RWPE1 (cell line): ENCODE measurements at regions not wholly inside any gene's neighbourhood (a gene's known extent, or its start where the extent isn't known, plus 50 kb on each side); places are given as distances from the start of the nearest gene placed in this dataset.

Experiments used
- CTCF ChIA-PET: fragments of 350-600 bp; sonication (Branson Sonifier 250); formaldehyde crosslinking; extraction: SDS; loops from one replicate; lab custom pipeline; 2021; lab: Yijun Ruan, JAX
- POLR2A ChIA-PET: fragments of 400-600 bp; formaldehyde crosslinking; extraction: SDS; loops from one replicate; lab custom pipeline; 2020; ENCODE audit warnings: antibody characterized with exemption; ENCODE audit not compliant: low non-redundant PET; lab: Yijun Ruan, JAX
- DNase-seq: peaks from one replicate; pipeline ENCODE4 v3.0.0; 2012; ENCODE audit warnings: low spot score
- H3K27ac ChIP-seq: fragments of 450-650 bp; 2 replicates; pipeline ENCODE4 v1.5.1; 2017
- TF ChIP-seq, protein P1 (sequence below): fragments of 450-650 bp; conservative IDR thresholded peaks from 2 replicates; pipeline ENCODE4 v1.5.1; 2017; ENCODE audit warnings: low read depth, mild to moderate bottlenecking

DNA sequence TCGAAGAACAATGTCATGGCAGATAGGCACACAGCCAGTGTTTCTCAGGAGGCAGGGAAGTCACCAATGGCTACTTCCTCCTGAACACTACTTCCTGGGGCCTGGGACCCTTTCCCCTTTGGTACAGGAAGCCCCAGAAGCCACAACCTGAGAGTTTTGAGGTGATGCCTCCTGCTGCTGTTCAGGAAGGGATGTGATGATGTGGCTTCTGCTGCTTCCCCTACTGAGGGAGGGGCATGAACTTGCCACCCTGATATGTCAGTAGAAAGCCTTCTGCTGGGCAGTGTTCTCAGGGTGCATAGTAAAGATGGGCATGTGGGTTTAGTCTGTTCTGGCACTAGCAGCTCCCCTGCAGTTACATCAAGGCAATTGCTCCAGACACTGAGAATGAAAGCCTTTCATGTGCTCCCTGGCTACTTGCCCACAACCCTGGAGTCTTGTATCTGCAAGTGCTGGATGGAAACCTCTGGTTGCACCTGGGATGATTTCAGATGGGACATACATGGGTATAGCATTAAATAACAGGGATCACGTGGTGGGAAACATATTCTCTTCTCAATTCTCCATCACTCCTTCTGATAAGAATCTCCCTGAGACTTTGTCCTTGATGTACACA is 69.3 kb downstream of the ADRA2A start:
- H3K27ac ChIP-seq, result no peak overlapping the region
- TF ChIP-seq, protein P1, sequence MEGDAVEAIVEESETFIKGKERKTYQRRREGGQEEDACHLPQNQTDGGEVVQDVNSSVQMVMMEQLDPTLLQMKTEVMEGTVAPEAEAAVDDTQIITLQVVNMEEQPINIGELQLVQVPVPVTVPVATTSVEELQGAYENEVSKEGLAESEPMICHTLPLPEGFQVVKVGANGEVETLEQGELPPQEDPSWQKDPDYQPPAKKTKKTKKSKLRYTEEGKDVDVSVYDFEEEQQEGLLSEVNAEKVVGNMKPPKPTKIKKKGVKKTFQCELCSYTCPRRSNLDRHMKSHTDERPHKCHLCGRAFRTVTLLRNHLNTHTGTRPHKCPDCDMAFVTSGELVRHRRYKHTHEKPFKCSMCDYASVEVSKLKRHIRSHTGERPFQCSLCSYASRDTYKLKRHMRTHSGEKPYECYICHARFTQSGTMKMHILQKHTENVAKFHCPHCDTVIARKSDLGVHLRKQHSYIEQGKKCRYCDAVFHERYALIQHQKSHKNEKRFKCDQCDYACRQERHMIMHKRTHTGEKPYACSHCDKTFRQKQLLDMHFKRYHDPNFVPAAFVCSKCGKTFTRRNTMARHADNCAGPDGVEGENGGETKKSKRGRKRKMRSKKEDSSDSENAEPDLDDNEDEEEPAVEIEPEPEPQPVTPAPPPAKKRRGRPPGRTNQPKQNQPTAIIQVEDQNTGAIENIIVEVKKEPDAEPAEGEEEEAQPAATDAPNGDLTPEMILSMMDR, result no peak
- ChIA-PET POLR2A (no interaction called here), CTCF (no interaction called here)
- DNase-seq, result no peak

DNA sequence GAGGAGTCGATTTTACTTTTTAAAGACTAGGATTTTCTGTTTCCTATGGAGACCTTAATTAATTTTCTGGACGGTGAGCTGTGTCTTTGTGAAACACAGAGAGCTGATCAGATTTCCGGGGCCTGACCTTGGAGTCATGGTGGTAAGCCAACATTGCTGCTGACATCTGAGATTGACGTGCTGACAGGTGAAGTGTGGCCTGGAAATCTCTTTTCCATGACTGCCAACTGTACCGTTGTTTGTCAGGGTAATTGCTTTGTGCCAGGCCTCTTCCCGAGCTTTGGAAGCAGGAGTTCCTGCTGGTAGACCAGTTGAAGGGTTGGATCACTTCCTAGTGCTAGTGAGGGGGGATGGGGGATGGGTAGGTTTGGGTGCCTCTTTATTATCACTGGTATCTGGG is 71.2 kb downstream of the ADRA2A start:
- CTCF ChIA-PET, result no interaction called here
- no peak for DNase-seq
- POLR2A ChIA-PET, result no interaction called here
- TF ChIP-seq, protein P1, result no peak
- no peak overlapping the region for H3K27ac ChIP-seq

DNA sequence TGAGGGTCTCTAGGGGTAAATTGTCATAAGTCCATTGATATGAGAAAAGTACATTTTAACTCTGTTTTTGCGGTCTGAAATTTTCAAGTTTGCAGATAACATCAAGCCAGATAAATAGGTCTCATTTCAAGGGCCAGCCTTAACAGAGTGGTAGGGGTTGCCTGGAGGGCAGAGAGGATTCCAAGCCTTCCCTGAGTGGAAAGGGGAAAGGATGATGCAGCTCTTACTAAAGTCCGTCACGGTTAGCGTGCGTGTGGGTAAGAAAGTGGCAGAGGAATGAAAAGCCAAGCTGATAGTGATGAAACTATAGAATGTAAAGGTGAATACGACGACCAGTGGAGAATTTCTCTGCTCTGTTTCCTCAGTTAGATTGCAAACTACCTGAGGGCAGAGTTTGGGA is 71.6 kb downstream of the ADRA2A start:
- TF ChIP-seq, protein P1, result no peak
- H3K27ac ChIP-seq, result no peak overlapping the region
- no peak for DNase-seq
- CTCF ChIA-PET, result no interaction called here
- POLR2A ChIA-PET, result no interaction called here

DNA sequence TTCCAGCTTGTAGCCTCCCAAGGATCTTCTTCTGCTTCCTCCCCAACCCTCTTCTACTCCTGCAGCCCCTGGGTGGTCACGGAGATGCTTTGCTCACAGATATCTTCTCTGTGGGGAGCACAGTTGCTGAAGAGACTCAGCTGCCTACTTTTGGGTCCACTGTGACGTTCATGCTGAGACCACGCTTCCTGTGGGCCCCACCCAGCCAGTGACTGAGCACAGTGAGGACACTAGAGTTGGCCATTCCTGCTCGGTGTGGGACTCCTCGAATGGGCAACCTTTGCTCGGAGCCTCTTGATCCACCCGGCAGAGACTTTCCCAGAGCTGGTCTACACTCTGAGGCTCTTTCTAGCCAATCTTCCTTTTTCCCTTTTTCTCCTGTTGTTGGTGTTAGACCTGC is 73.9 kb downstream of the ADRA2A start:
- CTCF ChIA-PET, result no interaction called here
- POLR2A ChIA-PET, result no interaction called here
- no peak for DNase-seq
- no peak overlapping the region for H3K27ac ChIP-seq
- TF ChIP-seq, protein P1, result no peak

DNA sequence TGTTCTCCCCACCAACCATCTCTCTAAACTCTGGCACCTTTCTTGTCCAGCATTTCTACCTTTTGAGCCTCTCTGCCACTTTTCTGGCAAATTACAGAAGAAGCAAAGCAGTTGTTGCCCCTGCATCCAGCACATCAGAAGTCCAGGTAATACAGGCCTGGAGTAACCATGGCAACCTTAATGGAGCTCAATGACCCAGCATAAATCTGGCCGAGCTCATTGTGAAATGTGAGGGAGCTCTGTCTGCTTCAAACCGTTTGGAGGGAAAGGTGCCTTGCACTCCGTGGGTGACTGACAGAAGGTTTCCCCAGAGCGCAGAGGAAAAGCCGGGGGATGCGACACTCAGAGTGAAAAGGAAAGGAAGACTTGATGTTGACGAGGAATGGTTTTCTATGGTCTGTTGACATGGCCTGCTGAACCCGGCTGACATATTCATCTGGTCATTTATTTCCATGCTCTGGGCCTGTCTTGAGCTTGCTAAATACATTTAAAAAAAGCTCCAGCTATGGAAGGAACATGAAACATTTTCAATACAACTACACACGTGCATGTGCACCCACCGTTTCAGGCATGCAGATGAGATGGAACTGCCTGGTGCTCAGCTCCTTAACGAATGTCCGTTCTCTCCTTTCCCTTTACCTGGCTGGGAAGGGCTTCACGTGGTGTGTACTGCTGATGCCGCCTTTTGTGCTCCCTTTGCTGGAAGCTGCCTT is 74.9 kb downstream of the ADRA2A start:
- H3K27ac ChIP-seq, result no peak overlapping the region
- TF ChIP-seq, protein P1, result no peak
- no peak for DNase-seq
- ChIA-PET CTCF (no interaction called here), POLR2A (no interaction called here)

DNA sequence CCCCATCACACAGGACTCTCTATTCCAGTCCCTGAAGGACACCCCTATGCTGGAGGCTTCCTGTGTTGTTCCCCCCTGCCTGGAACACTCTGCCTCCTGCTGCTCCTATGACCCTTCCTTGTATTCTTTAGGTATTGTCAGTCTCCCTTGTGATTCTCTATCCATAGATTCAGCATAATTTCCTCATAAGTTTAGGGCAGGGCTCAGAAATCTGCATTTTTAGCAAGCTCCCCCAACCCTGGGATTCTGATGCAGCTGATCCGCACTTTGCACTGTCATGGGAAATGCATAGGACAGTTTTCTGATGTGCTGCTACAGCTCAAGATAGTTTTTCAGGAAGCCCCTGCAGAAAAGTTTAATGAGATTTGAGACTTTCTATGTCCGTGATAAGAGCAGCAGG is 79.9 kb downstream of the ADRA2A start:
- ChIA-PET POLR2A (no interaction called here), CTCF (no interaction called here)
- TF ChIP-seq, protein P1, result no peak
- DNase-seq, result no peak
- no peak overlapping the region for H3K27ac ChIP-seq
